ENCODE measurements at regions not wholly inside any gene's neighbourhood (a gene's known extent, or its start where the extent isn't known, plus 50 kb on each side); places are given as distances from the start of the nearest gene placed in this dataset.

DNA sequence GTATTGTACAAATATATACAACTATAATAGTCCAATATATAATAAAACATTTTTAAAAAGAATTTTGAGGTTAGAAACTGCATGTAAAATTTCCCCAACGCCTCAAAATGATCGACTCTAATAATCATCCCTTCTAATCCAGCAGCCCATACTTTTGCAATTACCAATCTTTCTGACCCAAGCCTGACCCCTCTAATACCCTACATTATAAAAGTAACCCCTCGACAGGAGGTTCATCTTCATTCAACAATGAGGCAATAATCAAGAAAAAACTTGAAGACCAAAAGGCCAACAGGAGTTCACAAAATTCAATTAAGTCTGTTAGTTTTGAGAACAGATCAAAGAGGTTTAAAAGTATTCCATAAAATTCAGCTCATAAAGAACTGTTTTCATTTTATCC, 393.5 kb downstream of the GPM6A start:
- peaks cover 6% of the 10 kb centered on the region for H3K4me1 Mint-ChIP-seq

DNA sequence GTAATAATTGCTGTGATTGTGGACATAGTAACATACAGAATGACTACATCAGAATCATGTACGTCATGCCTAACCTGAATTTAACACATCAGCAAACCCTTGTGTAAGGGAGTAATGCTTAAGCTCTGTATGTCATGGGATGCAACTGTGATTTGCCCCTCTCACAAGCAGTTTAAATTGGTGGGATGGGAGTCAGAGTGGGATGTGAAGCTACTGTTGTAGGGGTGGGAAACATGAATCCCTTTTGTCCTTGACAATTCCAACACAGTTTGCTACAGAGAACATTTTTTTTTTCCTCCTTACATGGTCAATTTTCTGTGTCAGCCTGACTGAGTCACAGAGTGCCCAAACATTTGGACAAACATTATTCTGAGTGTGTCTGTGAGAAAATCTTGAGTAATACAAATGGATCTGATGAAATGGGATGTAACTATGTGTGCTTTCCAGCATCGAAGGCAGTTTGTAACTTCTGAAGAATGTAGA, 392.8 kb downstream of the GPM6A start:
- H3K27me3 Mint-ChIP-seq (ENCODE audit: insufficient read depth) = no peaks in the 10 kb centered on the region
- Histone ChIP-seq H3K36me3 (ENCODE audit: control insufficient read depth, insufficient read depth, low read length) (no peaks in the 10 kb centered on the region), H3K4me1 (ENCODE audit: control insufficient read depth, insufficient read depth, low read length) (no peaks in the 10 kb centered on the region), H3K9me3 (ENCODE audit: control insufficient read depth, low read length) (peaks cover 7% of the 10 kb centered on the region), H3K27me3 (ENCODE audit: control insufficient read depth, insufficient read depth, low read length, poor library complexity, severe bottlenecking) (no peaks in the 10 kb centered on the region), H3K4me3 (ENCODE audit: low read length) (no peak overlapping the region), H3K27ac (ENCODE audit: low read depth, low read length) (no peak overlapping the region), H3K9ac (ENCODE audit: extremely low read depth, low read length, poor library complexity, severe bottlenecking) (no peak overlapping the region)
- no peak for DNase-seq
- TF ChIP-seq, protein P1, sequence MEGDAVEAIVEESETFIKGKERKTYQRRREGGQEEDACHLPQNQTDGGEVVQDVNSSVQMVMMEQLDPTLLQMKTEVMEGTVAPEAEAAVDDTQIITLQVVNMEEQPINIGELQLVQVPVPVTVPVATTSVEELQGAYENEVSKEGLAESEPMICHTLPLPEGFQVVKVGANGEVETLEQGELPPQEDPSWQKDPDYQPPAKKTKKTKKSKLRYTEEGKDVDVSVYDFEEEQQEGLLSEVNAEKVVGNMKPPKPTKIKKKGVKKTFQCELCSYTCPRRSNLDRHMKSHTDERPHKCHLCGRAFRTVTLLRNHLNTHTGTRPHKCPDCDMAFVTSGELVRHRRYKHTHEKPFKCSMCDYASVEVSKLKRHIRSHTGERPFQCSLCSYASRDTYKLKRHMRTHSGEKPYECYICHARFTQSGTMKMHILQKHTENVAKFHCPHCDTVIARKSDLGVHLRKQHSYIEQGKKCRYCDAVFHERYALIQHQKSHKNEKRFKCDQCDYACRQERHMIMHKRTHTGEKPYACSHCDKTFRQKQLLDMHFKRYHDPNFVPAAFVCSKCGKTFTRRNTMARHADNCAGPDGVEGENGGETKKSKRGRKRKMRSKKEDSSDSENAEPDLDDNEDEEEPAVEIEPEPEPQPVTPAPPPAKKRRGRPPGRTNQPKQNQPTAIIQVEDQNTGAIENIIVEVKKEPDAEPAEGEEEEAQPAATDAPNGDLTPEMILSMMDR (conservative IDR thresholded peaks at IDR 0.05) = no peak
- H3K36me3 Mint-ChIP-seq (ENCODE audit: low read depth) = no peaks in the 10 kb centered on the region
- no peak overlapping the region for H3K27ac Mint-ChIP-seq
- peaks cover 6% of the 10 kb centered on the region for H3K4me1 Mint-ChIP-seq
- WGBS, 2 experiments (ENCODE audit: insufficient coverage in 1 of 2, insufficient read length in 1 of 2) = 83% methylated on average over 2 of the region's 2 CpGs; no CpG with 5 or more reads in 1 of the 2 experiments
- no peak overlapping the region for H3K4me3 Mint-ChIP-seq
- no peaks in the 10 kb centered on the region for H3K9me3 Mint-ChIP-seq

More for the DNA sequence above, 393.5 kb downstream of the GPM6A start:
- Mint-ChIP-seq H3K27me3 (ENCODE audit: insufficient read depth) (no peaks in the 10 kb centered on the region), H3K4me3 (no peak overlapping the region), H3K9me3 (peaks cover 4% of the 10 kb centered on the region), H3K36me3 (ENCODE audit: low read depth) (no peaks in the 10 kb centered on the region), H3K27ac (no peak overlapping the region)
- 93% methylated on average over 3 of the region's 3 CpGs; no CpG with 5 or more reads in 1 of the 2 experiments for WGBS, 2 experiments (ENCODE audit: insufficient coverage in 1 of 2, insufficient read length in 1 of 2)
- TF ChIP-seq, protein P1 (conservative IDR thresholded peaks at IDR 0.05) = no peak
- no peak overlapping the region for H3K9ac ChIP-seq (ENCODE audit: extremely low read depth, low read length, poor library complexity, severe bottlenecking)
- H3K9me3 ChIP-seq (ENCODE audit: control insufficient read depth, low read length) = peaks cover 10% of the 10 kb centered on the region
- H3K27ac ChIP-seq (ENCODE audit: low read depth, low read length) = no peak overlapping the region
- no peak overlapping the region for H3K4me3 ChIP-seq (ENCODE audit: low read length)
- no peaks in the 10 kb centered on the region for H3K27me3 ChIP-seq (ENCODE audit: control insufficient read depth, insufficient read depth, low read length, poor library complexity, severe bottlenecking)
- no peaks in the 10 kb centered on the region for H3K4me1 ChIP-seq (ENCODE audit: control insufficient read depth, insufficient read depth, low read length)
- no peaks in the 10 kb centered on the region for H3K36me3 ChIP-seq (ENCODE audit: control insufficient read depth, insufficient read depth, low read length)
- no peak for DNase-seq

DNA sequence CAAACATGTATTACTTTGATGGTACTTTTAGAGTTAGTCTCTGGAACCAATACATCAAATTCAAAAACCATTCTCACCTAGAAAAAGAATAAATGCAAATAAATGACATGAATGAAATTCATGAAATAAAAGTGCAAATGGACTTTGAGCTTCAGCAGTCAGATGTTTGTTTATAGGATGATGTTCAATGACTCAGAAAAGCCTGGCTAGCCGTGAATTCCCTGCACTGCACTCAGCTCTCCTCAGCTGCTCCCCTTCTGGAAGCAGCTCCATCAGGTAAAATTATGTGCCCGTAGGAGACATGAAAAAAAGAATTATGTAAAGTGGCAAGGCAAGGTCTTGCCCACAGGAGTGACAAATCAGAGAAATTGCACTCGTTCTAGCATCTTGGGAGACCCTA, 390.6 kb downstream of the GPM6A start:
- Histone ChIP-seq H3K9me3 (ENCODE audit: control insufficient read depth, low read length) (no peaks in the 10 kb centered on the region), H3K4me1 (ENCODE audit: control insufficient read depth, insufficient read depth, low read length) (no peaks in the 10 kb centered on the region), H3K36me3 (ENCODE audit: control insufficient read depth, insufficient read depth, low read length) (no peaks in the 10 kb centered on the region), H3K9ac (ENCODE audit: extremely low read depth, low read length, poor library complexity, severe bottlenecking) (no peak overlapping the region), H3K27ac (ENCODE audit: low read depth, low read length) (no peak overlapping the region), H3K4me3 (ENCODE audit: low read length) (no peak overlapping the region), H3K27me3 (ENCODE audit: control insufficient read depth, insufficient read depth, low read length, poor library complexity, severe bottlenecking) (no peaks in the 10 kb centered on the region)
- H3K9me3 Mint-ChIP-seq = no peaks in the 10 kb centered on the region
- peaks cover 6% of the 10 kb centered on the region for H3K4me1 Mint-ChIP-seq
- no peak overlapping the region for H3K4me3 Mint-ChIP-seq
- H3K27ac Mint-ChIP-seq = no peak overlapping the region
- H3K36me3 Mint-ChIP-seq (ENCODE audit: low read depth) = no peaks in the 10 kb centered on the region
- WGBS, 2 experiments (ENCODE audit: insufficient coverage in 1 of 2, insufficient read length in 1 of 2) = 86% methylated on average over 2 to 3 of the region's 3 CpGs
- no peaks in the 10 kb centered on the region for H3K27me3 Mint-ChIP-seq (ENCODE audit: insufficient read depth)
- TF ChIP-seq, protein P1 (conservative IDR thresholded peaks at IDR 0.05) = no peak
- no peak for DNase-seq

All from endodermal cell (in vitro differentiated cells).